HUDEP-2 (cell line): ENCODE measurements at regions not wholly inside any gene's neighbourhood (a gene's known extent, or its start where the extent isn't known, plus 50 kb on each side); places are given as distances from the start of the nearest gene placed in this dataset.
A peak's percentile ranks its signal among the peaks of the same experiment; 100 is the strongest.
"Not testable (repeated sequence)": the region's sequence is repeated elsewhere in the genome, so short reads cannot be mapped to it uniquely, and the experiment has no call there.

Experiments
- DNase-seq, 76 experiments: peaks; one replicate each; lab custom pipeline; 2025; ENCODE audit not compliant: unreplicated experiment in 76 of 76; lab: John Stamatoyannopoulos, UW

DNA sequence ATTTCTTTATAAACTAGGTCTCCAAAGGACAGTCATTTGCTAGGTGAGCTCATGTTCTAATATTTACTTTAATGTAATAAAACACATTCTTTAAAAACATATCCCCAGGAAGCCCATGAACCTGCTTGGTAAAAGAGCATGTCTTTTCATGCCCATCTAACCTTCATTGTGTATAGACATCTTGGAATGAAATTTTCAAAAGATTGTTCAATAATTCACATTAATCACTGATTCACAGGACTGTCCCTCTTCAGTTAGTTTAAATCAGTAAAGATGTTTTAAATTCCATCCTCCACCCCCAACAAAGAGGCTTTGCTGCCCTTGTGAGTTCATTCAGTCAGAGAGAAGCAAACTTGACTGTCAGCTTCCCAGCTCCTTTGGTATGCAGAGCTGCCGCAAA is 633.4 kb upstream of the CELF4 start:
- DNase-seq, result no peak

DNA sequence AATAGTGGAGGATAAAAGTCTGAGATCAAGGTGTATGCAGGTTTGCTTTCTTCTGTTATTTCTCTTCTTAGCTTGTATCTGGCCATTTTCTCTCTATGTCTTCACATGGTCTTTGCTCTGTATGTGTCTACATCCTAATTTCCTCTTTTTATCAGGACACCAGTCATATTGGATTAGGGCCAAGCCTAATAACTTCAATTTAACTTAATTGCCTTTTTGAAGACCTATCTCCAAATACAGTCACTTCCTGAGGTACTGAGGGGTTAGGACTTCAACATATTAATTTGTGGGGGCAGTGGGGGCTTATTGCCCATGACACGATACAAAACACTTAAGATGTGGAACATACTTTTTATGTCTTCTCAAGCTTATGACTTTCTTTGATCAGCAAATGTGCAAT is 632.9 kb upstream of the CELF4 start:
- no peak for DNase-seq

DNA sequence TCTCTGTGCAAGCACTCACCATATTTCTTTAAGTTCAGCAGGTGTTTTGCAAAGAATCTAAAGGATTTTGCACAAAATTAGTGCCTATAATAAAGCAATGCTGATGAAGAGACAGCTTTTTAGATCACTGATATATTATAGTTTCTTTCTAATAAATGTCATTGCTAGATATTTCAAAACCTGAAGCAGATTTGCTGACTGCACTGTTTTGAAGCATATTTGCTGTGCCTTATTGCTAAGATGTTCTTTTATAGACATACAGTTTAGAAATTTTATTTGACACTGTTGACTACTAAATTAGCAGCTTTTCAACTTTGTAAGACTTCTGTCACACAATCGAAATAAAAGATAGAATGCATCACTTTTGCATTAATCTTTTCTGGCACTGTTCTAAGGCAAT is 620.9 kb upstream of the CELF4 start:
- no peak for DNase-seq

DNA sequence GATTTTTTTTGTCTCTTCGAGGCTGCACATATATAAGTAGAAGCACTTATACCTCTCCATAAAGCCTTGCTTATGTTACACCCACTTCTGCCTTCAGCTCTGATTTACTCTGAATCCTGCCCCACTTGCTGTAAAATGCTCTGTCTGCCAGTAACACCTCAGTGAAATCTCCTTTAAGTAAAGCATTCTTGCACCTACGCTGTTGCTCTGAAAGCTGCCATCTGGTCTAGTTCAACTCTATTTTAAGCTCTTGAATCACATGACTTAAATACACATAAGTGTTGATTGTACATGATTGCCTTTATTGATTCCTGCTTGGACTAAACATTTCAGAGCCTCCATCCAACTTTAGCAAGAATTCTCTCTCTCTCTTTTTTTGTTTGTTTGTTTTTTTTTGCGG is 609.0 kb upstream of the CELF4 start:
- no peak for DNase-seq

DNA sequence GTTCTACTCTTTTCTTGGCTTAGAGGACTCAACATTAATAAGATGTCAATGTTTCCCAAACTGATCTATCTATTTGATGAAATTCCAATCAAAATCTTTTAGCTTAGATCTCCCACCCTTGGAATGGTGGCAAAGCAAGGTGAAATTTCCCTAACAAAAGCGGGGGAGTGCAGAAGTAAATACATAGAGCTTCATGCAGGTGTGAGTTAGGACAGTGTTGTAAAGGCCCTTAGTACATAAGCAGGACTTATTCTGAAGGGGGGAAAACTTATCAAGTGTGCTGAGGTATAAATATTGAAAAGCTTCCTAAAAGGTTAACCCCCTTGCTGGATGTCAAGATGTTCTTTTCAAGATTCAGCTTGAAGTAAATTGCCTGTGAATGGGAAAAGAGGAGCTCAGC is 608.6 kb upstream of the CELF4 start:
- DNase-seq, result no peak

DNA sequence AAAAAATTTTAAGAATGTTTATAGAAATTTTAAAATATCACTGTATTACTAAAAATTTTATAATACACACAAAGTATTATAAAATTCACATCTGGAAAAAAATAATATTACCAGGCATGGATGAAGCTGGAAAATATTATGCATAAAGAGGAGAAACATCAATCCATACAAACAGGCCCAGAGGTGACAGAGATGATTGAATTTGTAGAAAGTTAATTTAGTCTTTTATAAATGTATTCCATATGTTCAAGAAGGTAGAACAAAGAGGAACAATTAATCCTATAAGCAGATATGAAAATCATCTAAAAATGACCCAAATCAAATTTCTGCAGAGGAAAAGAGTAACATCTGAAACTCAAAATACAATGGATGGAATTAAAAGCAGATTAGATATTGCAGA is 605.2 kb upstream of the CELF4 start:
- DNase-seq, result no peak

DNA sequence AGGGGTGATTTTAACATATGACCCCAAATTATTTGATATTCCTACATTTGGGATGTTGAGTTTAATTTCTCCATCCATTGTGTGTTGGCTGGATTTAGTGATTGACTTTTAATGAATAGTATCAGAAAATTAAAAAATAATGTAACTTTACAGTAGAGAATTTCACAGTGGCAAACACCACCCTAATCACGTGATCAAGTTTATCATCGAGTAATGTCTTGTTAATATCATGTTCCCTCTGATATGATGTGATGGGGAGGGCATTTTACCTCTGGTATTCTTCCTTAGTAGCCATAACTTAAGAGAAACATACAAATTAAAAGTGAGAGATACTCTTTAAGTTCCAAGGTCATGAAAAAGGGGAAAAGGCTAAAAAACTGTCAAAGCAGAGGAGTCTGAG is 602.0 kb upstream of the CELF4 start:
- no peak for DNase-seq

DNA sequence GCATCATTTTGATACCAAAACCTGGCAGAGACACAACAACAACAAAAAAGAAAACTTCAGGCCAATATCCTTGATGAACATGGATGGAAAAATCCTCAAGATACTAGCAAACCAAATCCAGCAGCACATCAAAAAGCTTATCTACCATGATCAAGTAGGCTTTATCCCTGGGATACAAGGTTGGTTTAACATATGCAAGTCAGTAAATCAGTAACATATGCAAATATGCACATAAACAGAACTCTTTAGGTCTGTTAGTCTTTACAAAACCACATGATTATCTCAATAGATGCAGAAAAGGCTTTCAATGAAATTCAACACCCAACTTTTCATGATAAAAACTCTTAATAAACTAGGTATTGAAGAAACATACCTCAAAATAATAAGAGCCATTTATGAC is 587.5 kb upstream of the CELF4 start:
- not testable (repeated sequence) for DNase-seq

DNA sequence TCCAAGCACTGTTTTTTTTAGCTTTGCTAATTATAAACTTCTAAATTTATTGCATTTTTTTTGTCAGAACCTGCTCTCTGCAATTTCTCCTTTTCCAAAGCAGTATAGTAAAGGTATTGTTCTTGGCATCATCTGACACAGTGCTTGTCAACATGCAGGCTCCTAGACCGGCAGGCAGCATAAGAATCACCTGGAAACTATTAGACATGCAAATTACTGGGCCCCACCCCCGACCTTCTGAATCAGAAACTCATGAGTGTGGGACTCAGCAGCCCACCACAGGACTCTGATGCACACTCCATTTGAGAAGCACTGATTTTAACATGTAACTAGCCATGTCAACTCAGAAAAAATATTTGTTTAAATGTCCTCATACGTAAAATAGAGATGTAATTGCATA is 551.1 kb upstream of the CELF4 start:
- DNase-seq, result no peak

DNA sequence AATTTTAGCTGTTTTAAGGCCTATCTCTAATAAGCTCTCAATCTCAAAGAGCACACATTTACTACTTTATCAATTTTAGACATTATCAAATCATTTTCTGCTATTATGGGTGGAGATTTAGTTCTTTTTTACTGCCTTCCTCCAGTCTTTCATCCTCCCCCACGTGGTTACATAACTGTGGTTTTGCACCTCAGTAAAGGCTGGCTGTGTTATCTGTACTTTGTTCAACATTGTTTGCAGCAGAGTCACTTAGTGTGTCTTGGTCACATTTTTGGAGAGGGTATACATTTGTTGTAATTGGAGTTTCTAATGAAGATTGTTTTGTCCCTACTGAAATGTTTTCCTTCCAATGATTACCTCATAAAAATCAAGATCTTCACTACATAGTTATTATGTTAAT is 549.6 kb upstream of the CELF4 start:
- DNase-seq, result peak in 1 of 76 experiments; percentile 5

DNA sequence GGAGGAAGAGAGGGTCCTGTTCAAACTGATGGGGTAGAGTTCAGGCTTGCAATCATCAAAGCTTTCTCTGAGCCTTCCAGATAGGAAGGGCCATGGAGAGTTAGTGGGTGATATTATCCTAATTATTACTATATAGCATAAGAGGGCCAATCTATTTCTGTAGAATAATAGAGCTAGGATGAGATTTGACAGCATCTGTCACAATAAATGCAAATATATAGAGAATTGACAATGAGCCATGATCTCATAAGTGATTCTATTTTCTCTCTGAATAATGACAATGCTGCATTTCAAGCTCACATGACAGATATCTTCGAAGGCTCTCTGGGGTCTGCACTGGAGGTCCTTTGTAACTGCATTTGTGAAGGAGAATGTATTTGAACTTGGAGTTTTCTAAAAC is 521.9 kb upstream of the CELF4 start:
- no peak for DNase-seq

DNA sequence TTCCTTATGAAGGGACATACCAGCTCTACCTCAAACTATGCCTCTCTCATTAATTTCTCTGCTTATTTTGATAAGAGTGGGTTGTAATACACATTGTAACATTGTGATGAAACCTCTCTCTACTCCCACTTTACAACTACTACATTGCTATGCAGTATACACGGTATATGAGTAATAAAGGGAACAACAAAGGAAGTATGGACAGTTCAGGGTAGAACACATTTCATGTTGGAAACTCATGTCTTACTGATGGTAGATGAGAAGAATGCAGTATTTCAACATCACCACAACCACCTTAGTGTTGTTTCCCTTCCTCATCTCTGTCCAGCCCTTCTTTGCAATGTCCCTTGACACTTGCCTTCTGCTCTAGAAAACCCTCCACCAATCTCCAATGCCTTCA is 515.9 kb upstream of the CELF4 start:
- no peak for DNase-seq

DNA sequence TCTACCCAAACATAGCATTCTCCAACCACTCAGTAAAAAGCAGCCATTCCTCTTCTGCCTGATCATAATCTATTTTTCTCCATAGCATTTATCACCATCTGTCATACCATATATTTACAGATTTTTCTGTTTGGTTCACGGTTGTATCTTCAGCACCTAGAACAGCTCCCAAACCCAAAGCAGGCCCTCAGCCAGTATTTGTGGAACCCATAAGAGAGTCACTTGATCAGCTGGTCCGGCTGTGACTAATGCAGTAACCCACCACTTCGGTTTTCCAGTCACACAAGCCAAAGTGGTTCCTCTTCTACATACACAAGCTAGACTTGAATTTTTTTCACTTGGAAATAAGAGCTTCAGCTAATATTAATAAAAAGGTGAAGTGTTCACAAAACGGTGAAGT is 511.6 kb upstream of the CELF4 start:
- no peak for DNase-seq

DNA sequence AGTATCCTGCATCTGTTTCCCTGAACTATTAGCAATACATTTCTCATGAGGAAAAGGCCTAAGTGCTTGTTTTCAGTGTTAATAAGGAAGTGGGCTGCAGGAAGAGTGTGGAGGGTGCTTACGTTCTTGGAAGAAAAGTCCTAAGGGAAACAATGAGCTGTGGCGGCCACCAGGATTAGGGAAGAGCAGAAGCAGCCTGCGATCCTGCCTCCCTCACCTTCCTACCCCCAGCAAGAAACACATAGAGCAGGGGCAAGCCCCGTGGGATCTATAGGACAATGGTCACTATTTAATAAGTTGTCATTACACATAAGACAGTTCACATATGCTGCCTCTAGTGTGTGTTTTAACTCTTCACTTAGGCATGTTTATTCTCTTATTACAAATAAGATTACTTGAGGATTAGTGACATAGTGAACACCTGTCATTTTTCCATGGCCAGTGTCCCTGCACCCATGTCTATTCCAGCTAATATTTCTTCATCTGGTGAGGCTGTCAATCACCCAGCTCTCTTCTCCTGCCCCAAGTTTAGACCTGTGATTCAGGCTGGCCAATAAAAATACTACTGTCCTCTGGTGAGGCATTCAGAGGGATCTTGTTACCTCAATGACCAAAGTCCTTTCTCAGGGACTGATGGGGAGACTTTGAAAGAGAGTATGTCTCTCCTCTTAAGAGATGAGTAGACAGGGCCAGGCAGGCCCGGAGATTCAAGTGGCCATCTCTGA is 510.9 kb upstream of the CELF4 start:
- DNase-seq, result no peak

DNA sequence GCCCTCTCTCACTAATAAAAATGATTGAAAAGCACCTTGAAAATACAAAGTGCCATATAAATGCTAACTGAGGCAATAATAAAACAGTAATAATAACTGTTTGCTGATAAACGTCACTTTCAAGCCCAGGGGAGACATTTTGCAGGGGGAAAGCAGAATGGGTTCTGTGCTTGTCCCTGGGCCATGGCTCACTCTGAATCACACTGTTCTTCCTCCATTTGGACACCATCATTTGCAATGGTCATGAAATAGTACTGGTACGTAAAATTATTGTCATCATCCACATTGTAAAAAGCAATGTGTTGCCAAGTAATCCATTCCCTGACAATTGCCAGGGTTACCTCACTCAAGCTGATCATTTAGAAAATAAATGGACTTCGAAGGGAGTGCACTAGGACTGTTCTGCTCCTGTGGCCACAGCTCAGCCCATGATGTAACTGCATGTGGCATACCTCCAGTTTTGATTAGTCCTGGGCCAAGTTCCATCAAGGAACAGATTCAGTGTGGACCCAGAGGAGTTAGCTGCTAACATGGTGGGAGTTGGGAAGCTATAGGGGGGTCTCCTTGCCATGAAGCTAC is 508.8 kb upstream of the CELF4 start:
- DNase-seq, result no peak

DNA sequence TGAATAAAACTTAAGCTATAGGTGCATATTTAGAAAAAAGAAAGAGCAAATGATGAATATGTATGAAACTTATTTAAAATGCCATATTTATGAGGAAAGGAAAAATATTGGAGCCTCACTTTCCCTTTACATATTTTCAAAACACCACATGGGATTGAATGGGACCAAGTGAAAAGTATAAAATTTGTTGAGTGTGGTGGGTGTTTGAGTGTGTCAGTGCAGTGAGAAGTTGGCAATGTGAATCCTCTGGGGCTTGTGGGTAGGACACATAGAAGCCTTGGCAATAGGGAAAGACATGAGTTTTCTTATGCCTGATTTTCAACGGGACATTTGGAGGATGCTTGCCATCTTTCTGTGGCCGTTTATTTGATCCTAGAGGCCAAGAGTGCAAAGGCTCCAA is 502.2 kb upstream of the CELF4 start:
- DNase-seq, result no peak

DNA sequence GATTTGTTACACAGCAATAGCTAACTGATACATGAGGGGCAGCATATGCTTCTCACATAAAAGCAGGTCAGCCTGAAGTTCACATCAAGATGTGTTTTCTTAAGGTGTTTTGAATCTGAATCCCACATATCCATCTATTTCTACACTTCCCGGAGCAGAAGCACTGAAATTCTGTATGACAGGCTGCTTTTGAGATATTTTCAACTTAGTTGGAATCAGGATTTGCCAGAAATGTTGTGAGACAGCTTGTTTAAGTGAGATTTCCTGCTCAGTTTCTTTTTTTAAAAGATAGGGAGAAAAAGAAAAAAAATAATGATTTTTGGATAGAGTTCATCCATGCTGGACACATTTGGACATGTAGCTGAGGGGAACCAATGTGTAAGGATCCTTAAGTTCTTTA is 501.5 kb upstream of the CELF4 start:
- no peak for DNase-seq

DNA sequence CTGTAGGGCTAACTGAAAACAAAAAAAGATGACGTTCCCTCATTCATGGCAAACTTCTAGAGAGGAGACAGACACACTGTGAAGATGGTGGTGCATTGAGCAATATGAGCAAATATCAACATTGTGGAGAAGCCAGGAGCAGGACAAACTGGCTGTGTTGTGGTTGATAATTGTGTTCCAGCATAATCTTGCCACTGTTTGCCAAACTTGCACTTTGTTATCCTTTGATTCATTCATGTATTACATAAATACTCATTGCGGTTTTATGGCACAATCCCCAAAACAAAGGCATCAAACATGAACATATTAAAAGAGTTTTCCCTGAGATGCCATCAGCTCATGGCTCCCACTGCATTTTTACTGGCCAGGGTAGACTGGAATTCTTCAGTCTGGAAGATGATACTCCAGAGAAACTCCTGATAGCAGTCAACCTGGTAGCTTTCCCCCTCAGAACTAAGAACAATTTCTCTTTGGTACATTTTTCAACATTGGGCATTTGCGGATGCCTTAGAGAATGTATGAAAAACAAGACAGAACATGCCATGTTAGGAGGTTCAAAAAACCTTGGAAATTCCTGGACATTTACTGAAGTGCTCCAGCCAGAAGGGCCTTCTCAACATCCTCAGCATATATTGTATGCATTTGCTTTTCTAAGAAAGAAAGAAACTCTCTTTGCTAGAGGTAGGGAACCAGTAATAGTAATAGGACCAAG is 487.4 kb upstream of the CELF4 start:
- DNase-seq, result no peak

DNA sequence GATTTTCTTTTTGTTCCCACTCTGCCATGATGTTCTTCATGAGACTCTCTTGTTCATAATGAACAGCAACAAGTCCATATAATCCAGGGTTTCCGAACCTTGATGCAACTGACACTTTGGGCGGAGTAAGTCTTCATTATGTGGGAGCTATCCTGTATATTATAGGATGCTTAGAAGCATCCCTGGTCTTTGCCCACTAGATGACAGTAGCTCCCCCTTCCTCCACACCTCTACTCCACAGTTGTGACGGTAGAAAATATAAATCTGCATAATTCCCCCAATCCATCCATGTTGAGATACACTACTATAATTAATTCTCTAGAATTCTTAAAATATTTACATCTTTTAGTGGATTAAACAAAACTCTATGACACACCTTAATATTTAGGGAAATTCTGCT is 482.2 kb upstream of the CELF4 start:
- DNase-seq, result no peak

DNA sequence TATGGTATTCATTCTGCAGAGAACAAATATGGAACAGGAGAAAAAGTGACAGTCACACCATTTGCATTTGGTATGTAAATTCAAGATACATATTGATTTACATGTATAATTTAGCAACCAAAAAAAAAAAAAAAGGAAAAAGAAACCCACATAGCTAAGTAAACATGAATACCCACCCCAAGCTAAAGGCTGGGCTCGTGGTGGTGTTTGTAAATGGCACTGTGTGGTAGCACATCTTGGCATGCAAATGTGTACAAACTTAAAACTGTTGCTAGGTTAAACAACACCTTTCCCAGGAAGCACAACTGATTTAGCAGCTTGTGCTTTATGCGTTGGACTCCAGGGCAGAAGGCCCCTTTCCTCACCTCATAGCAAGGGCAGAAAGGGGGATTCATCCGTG is 481.1 kb upstream of the CELF4 start:
- no peak for DNase-seq

DNA sequence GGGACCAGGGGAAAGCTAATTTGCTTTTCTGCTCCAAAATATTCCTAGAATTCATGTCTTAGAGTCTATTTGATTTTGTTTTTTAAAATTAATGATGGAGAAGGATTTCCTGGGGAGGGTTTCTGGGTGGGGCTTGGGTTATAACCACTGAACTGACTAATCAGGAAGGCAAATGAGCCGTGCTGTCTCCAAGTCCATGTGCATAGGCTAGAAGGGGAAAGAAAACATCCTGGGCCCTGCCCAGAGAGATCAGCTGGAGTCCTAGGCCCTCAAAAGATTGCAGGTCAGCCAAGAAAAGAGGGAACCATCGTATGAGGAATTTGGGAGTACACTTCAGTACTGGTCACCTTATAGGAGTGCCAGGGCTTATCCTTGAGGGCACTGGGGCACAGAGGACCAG is 480.2 kb upstream of the CELF4 start:
- DNase-seq, result no peak

DNA sequence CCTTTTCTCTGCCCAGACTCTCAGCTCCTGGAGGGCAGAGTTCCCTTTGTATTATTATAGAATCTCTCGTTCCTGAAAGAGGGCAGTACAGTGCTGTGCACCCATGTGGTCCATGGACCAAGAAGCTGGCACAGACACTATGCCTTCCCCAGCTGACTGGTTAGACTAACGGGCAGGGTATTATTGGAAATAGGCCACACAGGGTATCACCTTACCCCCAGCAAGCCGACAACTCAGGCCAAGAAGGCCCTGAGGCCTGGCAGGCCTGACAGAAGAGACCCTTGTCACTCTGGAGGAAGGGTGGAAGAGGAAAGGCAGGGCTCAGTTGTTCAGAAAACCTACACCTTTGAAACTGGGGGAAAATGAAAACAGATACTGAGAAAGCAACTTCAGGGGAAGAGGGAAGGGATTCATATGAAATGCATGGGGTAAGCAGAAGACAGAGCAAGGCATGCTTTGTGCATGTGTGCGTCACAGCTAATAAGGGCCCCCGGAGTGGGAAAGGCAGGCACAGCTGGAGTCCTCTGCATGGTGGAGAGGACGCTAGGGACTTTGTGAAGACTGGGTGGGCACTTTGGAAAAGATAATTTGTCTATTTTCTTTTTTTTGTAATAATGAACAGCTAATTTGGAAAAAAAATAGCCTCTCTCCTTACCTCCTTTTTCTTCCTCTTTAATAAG is 476.8 kb upstream of the CELF4 start:
- no peak for DNase-seq
